DND-41 (cell line): ENCODE measurements at regions not wholly inside any gene's neighbourhood (a gene's known extent, or its start where the extent isn't known, plus 50 kb on each side); places are given as distances from the start of the nearest gene placed in this dataset.

Experiments
- ATAC-seq: fragments of 200-7000 bp; cut with Tn5 transposase; 3 replicates; pipeline ENCODE4 v1.9.1; 2021; ENCODE audit warnings: low read depth; ENCODE audit not compliant: insufficient read depth
- DNase-seq: peaks from one replicate; pipeline ENCODE4 v3.0.0-alpha.2; 2020
- H2AFZ ChIP-seq: 2 replicates; pipeline ENCODE4 v1.6.0; 2012; ENCODE audit warnings: low read depth, low read length
- H3K27ac ChIP-seq: 2 replicates; pipeline ENCODE4 v1.5.1; 2012; ENCODE audit warnings: low read length, inconsistent platforms
- H3K27me3 ChIP-seq: fragments of 200-600 bp; sonication (generic); 2 replicates; pipeline ENCODE4 v1.6.0; 2012; ENCODE audit warnings: low read length, mild to moderate bottlenecking, inconsistent platforms; ENCODE audit not compliant: insufficient read depth, poor library complexity
- H3K36me3 ChIP-seq: 2 replicates; pipeline ENCODE4 v1.5.1; 2012; ENCODE audit warnings: low read length, inconsistent platforms; ENCODE audit not compliant: insufficient read depth
- H3K4me1 ChIP-seq: 2 replicates; pipeline ENCODE4 v1.5.1; 2012; ENCODE audit warnings: mild to moderate bottlenecking, low read length; ENCODE audit not compliant: insufficient read depth
- H3K4me2 ChIP-seq: 2 replicates; pipeline ENCODE4 v1.6.0; 2012; ENCODE audit warnings: mild to moderate bottlenecking, moderate library complexity, low read length, inconsistent platforms; ENCODE audit not compliant: insufficient read depth
- H3K4me3 ChIP-seq, 2 experiments: fragments of 200-600 bp in 1 of 2; shearing (Covaris generic) in 1 of 2; 2 replicates each; pipeline ENCODE4 v1.5.1; 2012 to 2016; ENCODE audit warnings: inconsistent platforms in 2 of 2, low read length in 2 of 2, mild to moderate bottlenecking in 2 of 2, low read depth in 1 of 2, moderate library complexity in 1 of 2
- H3K79me2 ChIP-seq: 2 replicates; pipeline ENCODE4 v1.6.0; 2012; ENCODE audit warnings: low read length, inconsistent platforms; ENCODE audit not compliant: insufficient read depth
- H3K9ac ChIP-seq: 2 replicates; pipeline ENCODE4 v1.6.0; 2012; ENCODE audit warnings: low read depth, mild to moderate bottlenecking, inconsistent platforms, low read length, moderate library complexity
- H3K9me3 ChIP-seq: 2 replicates; pipeline ENCODE4 v1.5.1; 2012; ENCODE audit warnings: low read length, moderate library complexity, mild to moderate bottlenecking, inconsistent platforms; ENCODE audit not compliant: insufficient read depth, severe bottlenecking
- H4K20me1 ChIP-seq: 2 replicates; pipeline ENCODE4 v1.6.0; 2012; ENCODE audit warnings: low read length; ENCODE audit not compliant: insufficient read depth
- CTCF ChIP-seq: IDR thresholded peaks from 2 replicates; pipeline ENCODE4 v1.5.1; 2012; ENCODE audit warnings: borderline replicate concordance, low read length, moderate library complexity, mild to moderate bottlenecking; ENCODE audit not compliant: poor library complexity, severe bottlenecking; ENCODE audit errors: extremely low read depth
- EZH2 ChIP-seq: IDR thresholded peaks from 3 replicates; pipeline ENCODE4 v1.6.1; 2012; ENCODE audit warnings: borderline replicate concordance, low read depth, mild to moderate bottlenecking, moderate library complexity, low read length, inconsistent platforms; ENCODE audit not compliant: severe bottlenecking

DNA sequence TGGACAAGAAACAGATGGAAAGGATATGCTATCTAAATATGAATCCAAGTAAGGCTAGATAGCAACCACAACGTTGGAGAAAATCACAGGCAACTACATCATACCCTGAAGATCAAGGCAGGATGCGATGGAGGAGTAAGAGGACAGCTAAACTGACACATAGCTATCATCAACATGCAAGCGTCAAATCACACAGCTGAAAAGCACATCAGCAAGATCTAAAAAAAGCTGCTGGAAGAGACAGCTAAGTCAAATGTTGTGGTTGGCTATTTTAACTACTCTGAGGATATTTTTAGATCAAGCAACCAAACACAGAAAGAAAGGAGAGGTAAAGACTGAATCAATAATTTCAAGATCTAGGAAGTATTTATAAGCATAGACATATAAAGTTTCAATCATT, 466.9 kb downstream of the BRD1 start:
- peaks cover 9% of the 10 kb centered on the region for H3K27me3 ChIP-seq
- H3K36me3 ChIP-seq, result no peaks in the 10 kb centered on the region
- DNase-seq, result no peak
- H3K27ac ChIP-seq, result no peak overlapping the region
- no peaks in the 10 kb centered on the region for H4K20me1 ChIP-seq
- no peaks in the 10 kb centered on the region for H3K4me1 ChIP-seq
- TF ChIP-seq CTCF, result no peak
- TF ChIP-seq EZH2, result no peak
- H3K79me2 ChIP-seq, result no peaks in the 10 kb centered on the region
- no peak overlapping the region for H3K4me3 ChIP-seq
- H3K9ac ChIP-seq, result no peak overlapping the region
- H2AFZ ChIP-seq, result no peak overlapping the region
- ATAC-seq, result no peak
- H3K9me3 ChIP-seq, result no peaks in the 10 kb centered on the region
- H3K4me2 ChIP-seq, result no peak overlapping the region

- Histone ChIP-seq H3K79me2 (no peaks in the 10 kb centered on the region), H3K4me2 (no peak overlapping the region), H3K4me1 (no peaks in the 10 kb centered on the region), H3K27me3 (peaks cover 14% of the 10 kb centered on the region), H4K20me1 (peaks cover 3% of the 10 kb centered on the region; the same call in 1 of the 2 replicates), H3K9me3 (no peaks in the 10 kb centered on the region), H3K27ac (no peak overlapping the region), H3K36me3 (no peaks in the 10 kb centered on the region), H3K4me3 (no peak overlapping the region), H3K9ac (no peak overlapping the region), H2AFZ (no peak overlapping the region)
- ATAC-seq (no peak), DNase-seq (no peak)
- TF ChIP-seq EZH2, result no peak
- no peak for TF ChIP-seq CTCF
Observed at GRCh38 chr22:49359076-49359475, 468.6 kb downstream of the BRD1 start.

DNA sequence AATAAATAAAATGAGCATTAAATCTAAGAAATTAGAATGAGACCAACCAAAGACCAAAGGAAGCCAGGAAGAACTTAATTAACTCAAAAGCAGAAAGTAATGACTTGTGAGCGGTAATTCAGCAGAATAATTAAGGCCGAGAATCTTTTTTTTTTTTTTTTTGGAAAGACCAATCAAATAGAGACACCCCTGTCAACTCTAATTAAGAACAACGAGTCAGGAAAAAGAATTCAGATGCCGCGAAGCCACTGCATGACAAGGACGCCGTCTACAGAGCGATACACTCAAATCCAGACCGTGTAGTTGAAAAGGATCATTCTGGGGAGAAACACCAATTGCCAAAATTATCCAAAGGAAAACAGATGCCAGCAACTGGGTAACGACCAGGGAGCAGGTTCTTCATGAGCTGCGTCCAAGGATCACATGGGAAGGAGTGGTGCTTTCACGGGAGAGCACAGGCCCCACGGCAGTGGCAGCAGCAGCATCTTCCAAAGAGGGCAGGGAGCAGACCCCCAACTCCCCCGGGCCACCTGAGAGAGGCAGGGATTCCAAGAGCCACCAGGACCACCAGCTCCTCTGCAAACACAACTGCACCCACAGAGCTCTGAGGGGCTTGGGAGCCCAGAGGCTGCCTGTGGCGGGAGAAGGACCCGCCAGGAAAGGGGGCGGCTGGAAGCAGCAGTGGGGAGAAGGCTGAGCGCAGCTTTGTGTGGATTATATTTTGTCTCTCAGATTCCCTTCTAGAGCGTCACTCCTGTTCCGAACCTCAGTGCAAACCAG, 469.8 kb downstream of the BRD1 start:
- H3K79me2 ChIP-seq, result no peaks in the 10 kb centered on the region
- H3K36me3 ChIP-seq, result no peaks in the 10 kb centered on the region
- H3K9me3 ChIP-seq, result no peaks in the 10 kb centered on the region
- H3K4me3 ChIP-seq, result no peak overlapping the region
- H3K4me1 ChIP-seq, result no peaks in the 10 kb centered on the region
- DNase-seq (no peak), ATAC-seq (no peak)
- H4K20me1 ChIP-seq, result peaks cover 3% of the 10 kb centered on the region; the same call in 1 of the 2 replicates
- H2AFZ ChIP-seq, result no peak overlapping the region
- no peak overlapping the region for H3K4me2 ChIP-seq
- no peak overlapping the region for H3K9ac ChIP-seq
- H3K27me3 ChIP-seq, result peaks cover 14% of the 10 kb centered on the region
- H3K27ac ChIP-seq, result no peak overlapping the region
- no peak for TF ChIP-seq CTCF
- no peak for TF ChIP-seq EZH2

DNA sequence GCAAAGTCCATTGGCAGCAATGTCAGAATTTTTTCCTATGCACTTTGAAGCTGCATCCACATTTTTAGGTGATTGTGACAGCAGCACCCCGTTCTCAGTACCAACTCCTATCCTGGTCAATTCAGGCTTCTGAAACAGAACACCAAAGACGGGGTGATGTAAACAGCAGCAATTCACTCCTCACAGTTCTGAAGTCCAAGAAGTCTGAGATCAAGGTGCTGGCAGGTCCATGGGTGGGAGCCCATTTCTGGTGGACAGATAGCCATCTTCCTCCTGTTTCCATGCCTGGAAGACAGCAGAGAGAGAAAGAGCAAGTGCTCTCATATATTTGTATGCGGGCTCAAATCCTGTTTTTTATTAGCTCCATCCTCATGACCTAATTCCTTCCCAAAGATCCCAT, 471.2 kb downstream of the BRD1 start:
- no peak overlapping the region for H3K4me2 ChIP-seq
- no peak for TF ChIP-seq CTCF
- no peak for TF ChIP-seq EZH2
- no peak for ATAC-seq
- H3K36me3 ChIP-seq, result no peaks in the 10 kb centered on the region
- no peak overlapping the region for H2AFZ ChIP-seq
- H3K27me3 ChIP-seq, result peaks cover 14% of the 10 kb centered on the region
- peaks cover 3% of the 10 kb centered on the region; the same call in 1 of the 2 replicates for H4K20me1 ChIP-seq
- no peaks in the 10 kb centered on the region for H3K4me1 ChIP-seq
- H3K9me3 ChIP-seq, result no peaks in the 10 kb centered on the region
- DNase-seq, result no peak
- H3K27ac ChIP-seq, result no peak overlapping the region
- no peaks in the 10 kb centered on the region for H3K79me2 ChIP-seq
- no peak overlapping the region for H3K9ac ChIP-seq
- no peak overlapping the region for H3K4me3 ChIP-seq
